Uterus (tissue), 2 donors: ENCODE measurements at regions not wholly inside any gene's neighbourhood (a gene's known extent, or its start where the extent isn't known, plus 50 kb on each side); places are given as distances from the start of the nearest gene placed in this dataset.

Experiments used
- CTCF ChIP-seq, 4 experiments: fragments of 200-600 bp in 2 of 4; fragments of 450-650 bp in 2 of 4; sonication (generic) in 2 of 4; IDR thresholded peaks; one replicate each; pipeline ENCODE4 v1.5.1; 2016 to 2019; ENCODE audit warnings: antibody characterized with exemption in 4 of 4, mild to moderate bottlenecking in 2 of 4, moderate library complexity in 1 of 4
- POLR2A ChIP-seq, 2 donors: fragments of 450-650 bp; IDR thresholded peaks; one replicate each; pipeline ENCODE4 v1.6.1; 2016; ENCODE audit warnings: antibody characterized with exemption in 2 of 2, mild to moderate bottlenecking in 1 of 2, moderate library complexity in 1 of 2

- TF ChIP-seq CTCF (IDR thresholded peaks at IDR 0.05) (no peak), POLR2A (IDR thresholded peaks at IDR 0.05) (no peak)
Measured at GRCh38 chr10:44313761-44314165, 71.1 kb downstream of the CXCL12 start.
